Fibroblast of skin of left quadriceps (primary cell): ENCODE measurements at regions not wholly inside any gene's neighbourhood (a gene's known extent, or its start where the extent isn't known, plus 50 kb on each side); places are given as distances from the start of the nearest gene placed in this dataset.
"Not testable (repeated sequence)": the region's sequence is repeated elsewhere in the genome, so short reads cannot be mapped to it uniquely, and the experiment has no call there.

Experiments
- DNase-seq, 2 experiments: peaks; one replicate each; pipeline ENCODE4 v3.0.0-alpha.2; 2013; ENCODE audit warnings: low read depth in 2 of 2

DNA sequence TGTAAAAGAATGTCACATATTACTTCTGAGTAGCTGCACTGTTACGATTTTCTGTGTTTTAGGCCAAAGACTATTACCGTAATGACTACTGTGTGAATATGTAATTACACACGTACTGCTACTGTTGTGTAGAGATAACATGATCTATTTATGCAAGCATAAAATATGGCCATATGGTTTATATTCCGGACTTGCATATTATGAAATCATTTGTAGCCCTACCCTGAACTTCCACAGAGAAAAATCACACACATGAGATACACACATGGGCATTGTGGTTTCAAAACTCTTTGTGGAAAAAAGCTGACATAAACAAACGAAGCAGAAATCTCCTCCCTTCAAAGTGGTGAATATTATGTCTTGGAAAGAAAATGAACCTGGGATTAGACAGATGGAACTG, 373.0 kb upstream of the ADAMTS5 start:
- DNase-seq = peak; percentile 77

DNA sequence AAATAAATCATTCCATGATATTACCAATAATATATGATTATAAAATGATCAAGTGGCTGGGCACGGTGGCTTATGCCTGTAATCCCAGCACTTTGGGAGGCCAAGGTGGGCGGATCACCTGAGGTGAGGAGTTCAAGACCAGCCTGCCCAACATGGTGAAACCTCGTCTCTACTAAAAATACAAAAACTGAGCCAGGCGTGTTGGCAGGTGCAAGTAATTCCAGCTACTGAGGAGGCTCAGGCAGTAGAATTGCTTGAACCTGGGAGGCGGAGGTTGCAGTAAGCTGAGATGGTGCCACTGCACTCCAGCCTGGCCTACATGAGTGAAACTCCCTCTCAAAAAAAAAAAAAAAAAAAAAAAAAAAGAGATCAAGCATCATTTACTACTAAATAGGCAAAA, 371.1 kb upstream of the ADAMTS5 start:
- DNase-seq = not testable (repeated sequence)

DNA sequence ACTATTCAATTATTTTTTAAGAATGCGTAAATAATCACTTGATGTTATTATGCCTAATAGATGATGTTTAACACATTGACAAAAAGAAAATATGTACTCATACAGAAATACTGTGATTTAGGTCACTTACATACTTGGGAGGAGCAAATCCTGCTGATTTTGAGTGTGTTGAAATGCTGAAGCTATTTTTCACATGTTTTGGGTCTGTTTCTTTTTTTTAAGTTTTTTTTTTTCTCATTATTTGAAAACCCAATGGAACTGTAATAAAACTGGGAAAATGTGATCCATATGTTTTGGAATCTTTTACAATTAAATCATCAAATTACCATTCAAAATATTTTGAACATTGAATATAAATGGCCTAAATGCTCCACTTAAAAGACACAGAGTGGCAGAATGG, 366.2 kb upstream of the ADAMTS5 start:
- DNase-seq = peak; percentile 57 to 61

DNA sequence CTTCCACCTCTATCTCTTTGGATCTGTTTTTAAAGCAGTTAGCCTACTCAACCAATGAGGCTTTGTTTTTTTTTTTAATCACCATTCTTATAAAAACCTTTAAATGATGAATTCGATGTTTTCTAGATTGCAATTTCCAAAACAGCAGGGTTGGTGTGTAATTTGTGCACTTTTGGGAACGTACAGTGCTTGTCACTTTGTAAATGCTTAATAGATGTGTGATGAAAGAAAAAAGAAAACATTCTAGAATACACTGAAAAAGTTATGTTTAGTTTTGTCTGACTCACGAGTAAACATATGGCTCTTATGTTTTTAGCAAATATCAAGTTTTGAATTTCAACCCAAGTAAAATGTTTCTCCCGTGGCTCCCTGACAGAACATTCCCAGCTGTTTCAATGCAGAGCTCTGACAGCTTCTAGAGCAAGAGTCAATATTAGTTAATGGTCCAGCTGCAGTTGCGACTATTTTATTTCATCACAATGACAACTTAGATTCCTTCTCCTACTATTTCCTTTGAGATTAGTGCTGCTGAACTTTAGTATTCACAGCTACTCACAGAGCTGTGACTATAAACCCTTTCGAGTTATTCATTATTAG, 362.5 kb upstream of the ADAMTS5 start:
- DNase-seq = no peak

DNA sequence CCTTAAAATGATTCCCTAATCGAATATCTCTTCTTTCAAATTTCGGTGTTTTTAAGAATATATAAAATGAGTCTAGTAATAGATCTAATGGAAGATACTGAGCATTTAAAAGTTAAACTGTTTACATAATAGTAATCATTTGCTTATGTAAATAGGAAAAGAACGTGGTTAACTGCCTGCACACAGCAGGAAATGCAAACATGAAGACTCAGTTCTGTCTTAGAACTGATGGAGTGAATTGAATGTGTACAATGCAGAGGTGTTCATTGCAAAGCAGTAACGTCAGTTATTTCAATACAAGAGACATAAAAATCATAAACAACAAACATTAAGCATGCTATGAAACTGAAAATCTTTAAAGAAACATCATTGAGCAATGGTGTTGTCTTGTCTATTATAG, 359.4 kb upstream of the ADAMTS5 start:
- no peak for DNase-seq

DNA sequence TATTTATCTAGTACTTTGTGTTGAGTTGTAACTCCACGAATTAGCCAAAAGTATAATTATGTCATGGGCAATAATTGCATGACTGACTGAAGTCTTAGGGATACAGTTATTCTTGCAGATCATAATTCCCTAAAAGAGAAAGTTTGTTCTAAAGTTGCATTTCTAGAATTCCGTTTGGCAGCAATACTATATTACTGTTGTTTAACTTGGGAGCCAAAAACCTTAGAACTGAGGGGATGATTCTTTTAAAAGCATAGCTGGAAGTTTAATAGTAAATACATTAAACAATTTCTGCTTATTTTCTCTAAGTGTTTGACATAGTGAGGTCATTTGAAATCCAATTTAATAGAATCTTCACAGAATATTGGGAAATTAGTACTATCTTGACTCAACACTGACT, 356.4 kb upstream of the ADAMTS5 start:
- DNase-seq = no peak

DNA sequence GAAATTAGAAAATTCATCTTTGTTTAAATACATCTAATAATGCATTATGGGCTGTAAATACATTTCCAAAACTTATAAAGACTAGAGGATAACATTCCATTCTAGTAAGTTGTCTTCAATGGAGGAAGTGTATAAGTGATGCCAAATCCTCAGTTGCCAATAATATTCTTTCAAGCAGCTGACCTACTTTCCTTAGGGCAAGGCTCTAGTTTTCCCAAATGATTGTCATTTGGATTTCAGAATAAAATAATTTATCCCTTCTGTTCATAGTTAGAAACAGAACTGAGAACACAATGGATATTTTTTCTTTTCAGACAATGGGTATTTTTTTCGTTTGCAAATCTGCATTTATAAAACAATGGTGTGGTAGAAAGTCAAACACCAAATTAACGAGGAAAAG, 354.9 kb upstream of the ADAMTS5 start:
- no peak for DNase-seq

DNA sequence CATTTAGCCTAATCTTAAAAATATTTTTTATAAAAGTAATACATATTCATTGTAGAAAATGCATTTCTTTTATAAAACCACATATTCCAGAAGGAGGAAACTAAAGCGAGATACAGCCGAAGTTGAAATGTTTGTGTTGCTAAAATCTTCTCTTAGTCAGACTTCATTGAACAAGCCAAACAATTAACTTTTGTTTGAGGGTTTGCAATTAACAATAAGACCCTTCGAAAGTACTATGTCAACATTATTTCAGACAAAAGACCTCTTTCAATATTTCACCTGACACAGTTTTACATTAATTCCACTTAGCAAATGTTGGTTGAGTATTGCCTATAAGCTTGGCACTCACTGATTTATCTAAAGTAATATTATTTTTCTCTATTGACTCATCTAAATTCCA, 354.0 kb upstream of the ADAMTS5 start:
- no peak for DNase-seq

DNA sequence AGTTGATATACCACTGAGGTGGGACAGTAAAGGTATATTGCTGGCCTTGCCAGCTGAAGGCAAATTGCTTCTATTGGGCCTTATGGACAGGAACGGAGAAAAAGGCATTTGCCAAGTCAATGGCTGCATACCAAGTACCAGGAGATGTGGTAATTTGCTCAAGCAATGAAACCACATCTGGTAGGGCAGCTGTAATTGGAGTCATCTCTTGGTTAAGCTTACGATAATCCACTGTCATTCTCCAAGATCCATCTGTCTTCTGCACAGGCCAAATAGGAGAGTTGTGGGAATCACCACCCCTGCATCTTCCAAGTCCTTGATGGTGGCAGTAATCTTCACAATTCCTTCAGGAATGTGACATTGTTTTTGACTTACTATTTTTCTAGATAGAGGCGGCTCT, 350.7 kb upstream of the ADAMTS5 start:
- not testable (repeated sequence) for DNase-seq

DNA sequence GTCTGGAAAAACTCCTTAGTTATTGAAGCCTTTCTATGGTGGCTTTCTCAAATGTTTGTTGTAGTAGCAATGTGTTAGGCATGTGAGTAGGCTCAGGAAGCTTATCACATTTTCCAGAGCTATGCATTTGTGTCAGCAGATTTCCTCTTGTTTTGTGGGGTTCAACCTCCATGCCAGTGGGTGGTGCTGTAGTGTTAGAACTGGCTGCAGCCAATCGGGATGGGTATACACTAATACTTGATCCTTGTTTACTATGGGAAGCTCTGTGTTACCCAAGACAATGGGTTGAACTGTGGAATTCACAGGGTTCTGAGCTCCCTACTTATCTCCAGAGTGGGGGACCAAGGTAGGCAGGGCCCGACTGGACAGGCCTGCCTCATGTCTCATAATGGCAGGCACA, 348.5 kb upstream of the ADAMTS5 start:
- DNase-seq = no peak

DNA sequence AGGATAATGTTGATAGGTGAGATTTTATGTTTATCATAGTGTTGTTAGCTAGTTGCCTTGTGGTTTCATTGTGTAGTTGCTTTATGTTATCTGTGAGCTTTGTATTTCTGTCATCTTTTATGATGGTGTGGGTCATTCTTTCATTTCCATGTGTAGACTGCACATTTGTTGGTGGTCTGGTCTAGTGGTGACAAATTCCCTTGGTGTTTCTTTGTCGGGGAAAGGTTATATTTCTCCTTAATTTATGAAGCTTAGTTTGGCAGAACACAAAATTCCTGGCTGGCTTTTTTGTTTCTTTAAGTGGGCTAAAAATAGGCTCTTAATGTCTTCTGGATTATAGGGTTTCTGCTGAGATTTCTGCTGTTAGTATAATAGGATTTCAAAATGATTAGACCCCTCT, 347.2 kb upstream of the ADAMTS5 start:
- DNase-seq = peak in 1 of 2 experiments; percentile 48

DNA sequence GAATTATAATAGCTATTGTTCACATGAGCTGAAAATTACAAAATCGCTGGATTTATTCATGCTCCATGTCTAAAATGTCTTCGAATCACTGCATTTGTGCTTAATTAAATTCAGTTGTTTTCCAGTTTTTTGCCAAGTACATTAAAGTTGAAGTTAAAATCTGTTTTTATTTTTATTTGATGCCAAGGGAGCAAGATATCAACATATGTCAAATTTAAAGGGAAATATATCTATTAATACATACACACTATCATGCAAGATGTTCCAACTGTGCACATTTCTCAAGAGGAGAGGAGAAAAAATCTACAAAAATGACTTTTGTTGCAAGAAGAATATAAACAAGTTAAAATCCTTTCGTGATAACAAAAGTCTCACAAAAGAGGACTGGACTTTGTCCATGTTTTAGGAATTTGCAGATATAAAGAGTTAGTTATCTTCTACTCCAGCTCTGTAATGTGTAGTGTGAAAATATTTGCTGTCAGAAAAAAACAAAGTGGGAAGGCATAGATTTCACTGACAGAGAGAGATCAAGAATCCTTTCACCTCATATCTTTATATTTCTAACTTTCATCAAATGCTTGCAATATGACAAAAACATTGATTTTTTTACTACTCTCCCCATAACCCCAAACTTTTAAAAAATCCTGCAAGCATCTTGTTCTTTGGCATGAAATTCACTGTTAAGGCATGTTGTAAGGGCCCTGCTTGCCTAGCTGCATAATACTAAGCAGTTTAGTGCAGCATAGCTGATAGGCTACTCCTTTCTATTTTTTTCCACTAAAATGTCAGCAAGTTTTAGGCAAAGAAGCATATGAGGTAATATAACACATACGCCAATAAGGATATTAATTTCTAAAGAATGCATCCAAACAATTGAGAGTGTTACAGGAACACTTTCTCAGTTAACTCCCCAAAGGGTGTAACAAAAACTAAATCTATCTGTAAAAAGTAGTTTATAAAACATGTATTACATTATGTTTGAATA, 340.2 kb upstream of the ADAMTS5 start:
- DNase-seq = peak in 1 of 2 experiments; percentile 43

DNA sequence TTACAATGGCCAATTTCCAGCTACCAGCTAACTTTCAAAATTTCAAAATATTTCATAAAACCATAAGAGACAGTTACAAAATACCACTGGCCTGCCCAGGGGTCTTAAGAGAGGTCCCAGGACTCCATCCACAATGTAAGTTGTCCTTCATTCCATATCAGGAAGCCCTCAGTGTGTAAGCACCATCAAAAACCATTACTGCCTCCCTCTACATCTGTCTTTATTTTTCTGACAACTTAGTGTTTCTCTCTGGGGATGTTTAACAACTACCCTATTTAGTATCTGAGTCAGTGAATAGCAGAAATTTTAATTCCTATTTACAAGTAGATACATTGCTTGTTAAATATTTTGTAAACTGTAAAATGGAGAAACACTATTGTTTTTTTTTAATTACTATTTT, 339.3 kb upstream of the ADAMTS5 start:
- DNase-seq = no peak

DNA sequence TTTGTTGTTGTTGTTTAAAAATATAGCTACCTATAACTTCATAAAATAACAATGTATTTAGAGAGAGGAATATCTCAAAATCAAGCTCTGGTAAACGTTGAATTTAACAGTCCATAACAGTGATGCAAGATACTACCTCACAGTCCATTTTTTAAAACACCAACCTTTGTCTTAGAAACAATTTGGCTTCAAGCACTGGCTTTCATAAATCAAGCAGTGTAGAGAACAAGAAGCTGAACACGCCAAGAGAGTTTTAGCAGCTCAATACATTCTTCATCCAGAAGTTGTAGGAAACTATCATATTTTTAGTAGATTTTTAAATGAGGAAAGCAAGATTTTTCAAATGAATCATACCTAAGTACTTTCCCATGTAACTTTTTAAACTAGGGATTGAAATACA, 334.3 kb upstream of the ADAMTS5 start:
- DNase-seq = peak; percentile 76 to 77

DNA sequence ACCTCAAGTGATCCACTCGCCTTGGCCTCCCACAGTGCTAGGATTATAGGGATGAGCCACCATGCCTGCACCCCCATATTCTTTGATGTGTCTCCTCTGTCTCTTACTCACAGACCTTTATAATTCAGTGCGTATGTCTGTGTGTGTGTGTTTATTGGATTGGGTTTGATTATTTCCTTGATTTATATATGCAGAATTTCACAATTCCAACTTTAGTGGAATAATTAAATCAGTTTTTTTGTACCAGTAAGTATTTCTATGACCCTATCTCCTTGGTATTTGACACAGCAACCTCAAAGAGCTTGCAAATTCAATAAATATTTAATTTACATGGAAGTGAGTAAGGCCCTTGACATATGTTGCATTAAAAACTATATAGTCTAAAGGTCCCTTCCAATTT, 333.9 kb upstream of the ADAMTS5 start:
- peak; percentile 89 for DNase-seq

DNA sequence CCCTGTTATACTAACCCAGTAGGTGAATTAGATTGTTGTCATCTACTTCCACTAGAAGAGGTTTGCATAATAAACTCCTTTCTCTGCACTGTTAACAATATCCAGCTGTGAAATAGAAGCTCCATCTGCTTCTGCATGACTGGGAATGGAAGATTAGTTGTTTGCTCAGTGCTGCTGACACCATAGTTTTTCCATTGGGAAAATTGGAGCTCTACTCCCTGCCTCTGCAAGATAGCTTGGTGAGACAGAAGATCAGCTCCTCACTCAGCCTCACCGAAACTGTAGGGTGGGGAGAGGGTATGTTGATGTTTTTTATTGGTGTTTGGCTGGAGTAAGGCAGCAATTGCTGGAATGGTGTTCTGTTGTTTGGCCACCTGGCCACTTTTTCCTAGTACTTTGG, 331.6 kb upstream of the ADAMTS5 start:
- DNase-seq = no peak

DNA sequence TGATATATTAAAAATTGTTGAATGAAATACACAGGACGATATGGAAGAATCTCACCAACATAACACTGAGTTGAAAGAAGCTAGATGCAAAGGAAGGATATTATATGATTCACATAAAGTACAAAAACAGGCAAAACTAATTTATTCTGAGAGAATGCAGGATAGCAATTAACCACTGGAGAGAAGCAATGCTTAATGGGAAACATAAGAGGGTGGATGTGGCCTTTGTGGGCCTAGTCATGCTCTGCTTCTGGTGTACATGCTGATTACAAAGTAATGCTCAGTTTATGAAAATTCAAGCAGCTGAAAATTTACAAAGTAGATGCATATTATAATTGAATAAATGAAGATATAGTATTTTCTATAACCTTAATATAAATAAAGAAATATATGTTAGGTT, 326.4 kb upstream of the ADAMTS5 start:
- DNase-seq = no peak

DNA sequence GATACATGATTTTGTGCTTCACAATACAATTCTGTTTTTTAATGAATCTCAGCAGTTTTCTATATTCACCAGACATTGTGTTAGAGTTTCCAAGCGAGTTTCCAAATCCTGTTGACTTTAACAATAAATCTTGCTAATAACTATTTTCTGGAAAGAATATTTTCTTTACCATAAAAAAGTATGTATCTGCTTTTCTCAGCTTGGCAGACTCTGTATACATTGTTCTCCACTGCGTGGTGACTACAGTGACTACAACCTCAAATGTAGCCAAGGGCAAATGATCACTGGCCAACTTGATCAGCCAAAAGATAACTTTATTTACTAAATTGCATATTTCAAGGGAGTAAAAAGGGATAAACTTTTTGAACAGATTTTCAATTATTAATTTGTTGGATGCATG, 325.9 kb upstream of the ADAMTS5 start:
- DNase-seq = no peak

DNA sequence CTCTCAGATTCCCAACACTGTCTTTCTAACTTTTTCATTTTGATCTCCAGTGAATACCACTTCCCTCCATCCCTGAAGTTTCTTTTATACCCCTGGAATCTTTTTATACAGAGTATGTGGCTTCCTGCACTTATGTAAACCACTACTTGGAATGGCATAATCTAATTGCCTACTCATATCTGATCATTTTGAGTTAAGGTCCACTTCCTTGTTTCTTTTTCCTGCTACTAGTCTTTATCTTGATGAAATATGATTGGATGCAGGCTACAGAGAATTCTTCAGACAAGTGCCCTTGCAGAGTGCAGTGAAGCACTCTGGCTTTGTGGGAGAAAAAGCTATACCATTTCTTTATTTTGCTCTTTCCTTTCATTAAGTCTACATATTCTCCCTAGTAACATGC, 325.3 kb upstream of the ADAMTS5 start:
- DNase-seq = no peak

DNA sequence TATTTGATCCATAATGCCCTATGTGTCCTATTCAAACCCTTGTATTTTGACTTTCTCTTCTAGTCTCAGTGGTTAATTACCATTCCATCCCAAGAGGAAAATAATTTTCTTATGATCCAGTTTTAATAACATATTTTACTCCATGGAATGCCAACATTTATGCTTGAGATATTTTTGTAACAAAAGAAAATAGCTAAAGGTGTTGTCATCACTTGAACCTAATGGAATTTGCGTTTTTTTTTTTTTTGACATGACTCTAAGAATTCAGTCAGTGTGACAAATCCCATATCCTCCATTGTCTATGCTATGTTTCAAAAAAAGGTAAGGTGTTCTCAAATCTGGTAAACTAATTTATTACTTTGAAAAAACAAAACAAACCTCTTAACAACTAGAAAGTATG, 324.1 kb upstream of the ADAMTS5 start:
- no peak for DNase-seq

DNA sequence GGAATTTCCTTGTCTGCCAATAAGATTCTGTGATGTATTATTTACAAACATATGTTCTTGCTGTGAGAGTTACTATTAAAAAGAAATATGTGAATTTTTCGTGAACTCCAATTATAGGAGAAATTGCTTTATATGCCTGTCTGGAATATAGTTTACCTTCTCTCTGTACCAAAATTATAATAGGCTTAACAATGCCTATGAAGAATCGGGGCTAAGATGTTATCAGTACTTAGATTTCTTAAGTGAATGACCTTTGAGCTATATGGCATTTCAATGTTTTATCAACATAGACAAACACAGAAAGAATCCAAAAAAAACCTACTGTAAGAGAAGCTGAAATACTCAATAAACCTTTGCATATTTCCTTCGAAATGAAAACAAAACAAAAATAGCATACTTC, 323.1 kb upstream of the ADAMTS5 start:
- DNase-seq = no peak

DNA sequence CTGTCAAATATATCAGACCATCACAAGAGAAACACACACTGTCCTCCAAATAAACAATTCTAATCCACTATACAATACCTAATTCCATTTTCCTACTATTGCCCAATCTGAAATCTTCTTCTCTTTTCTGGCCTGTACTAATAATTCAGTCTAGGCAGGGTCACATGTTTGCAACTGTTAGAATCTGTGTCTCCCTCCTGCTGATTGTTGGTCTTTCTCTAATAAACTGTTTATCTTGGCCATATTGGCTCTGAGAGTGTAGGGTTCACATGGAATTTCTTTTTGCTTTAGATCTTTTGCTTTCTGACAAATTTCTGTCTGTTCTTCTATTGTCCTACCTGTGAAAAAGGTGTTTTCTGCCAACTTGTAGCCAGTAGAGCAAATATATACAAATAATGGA, 319.9 kb upstream of the ADAMTS5 start:
- no peak for DNase-seq

DNA sequence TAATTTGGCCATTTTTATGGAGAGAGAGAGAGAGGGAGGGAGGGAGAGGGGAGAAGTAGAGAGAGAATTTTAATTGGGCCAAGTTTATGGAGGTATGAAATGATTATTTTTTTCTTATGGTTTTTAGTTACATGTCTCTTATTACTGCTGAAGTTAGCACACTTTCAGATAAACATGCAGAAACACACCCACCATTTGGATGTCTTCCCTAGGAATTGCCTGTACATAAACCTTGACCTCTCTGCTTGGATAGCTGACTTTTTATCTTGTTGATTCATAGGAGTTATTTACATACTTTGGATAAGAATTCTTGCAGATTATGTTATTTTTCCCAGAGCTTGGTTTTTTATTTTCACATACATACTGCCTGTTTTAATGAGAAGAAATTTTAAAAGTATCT, 310.2 kb upstream of the ADAMTS5 start:
- peak; percentile 61 to 66 for DNase-seq
